Colonic mucosa (tissue), 4 donors: ENCODE measurements at regions not wholly inside any gene's neighbourhood (a gene's known extent, or its start where the extent isn't known, plus 50 kb on each side); places are given as distances from the start of the nearest gene placed in this dataset.
"Not testable (repeated sequence)": the region's sequence is repeated elsewhere in the genome, so short reads cannot be mapped to it uniquely, and the experiment has no call there.

ENCODE experiments used
- DNase-seq: peaks from one replicate; pipeline ENCODE4 v3.0.0-alpha.2; 2020
- H3K27ac ChIP-seq: fragments of 200-600 bp; one replicate; pipeline ENCODE4 v1.8.0; 2021
- H3K27me3 ChIP-seq: fragments of 200-600 bp; one replicate; pipeline ENCODE4 v1.8.0; 2021
- H3K36me3 ChIP-seq: fragments of 200-600 bp; one replicate; pipeline ENCODE4 v1.8.0; 2021
- H3K4me1 ChIP-seq: fragments of 200-600 bp; one replicate; pipeline ENCODE4 v1.8.0; 2021; ENCODE audit warnings: mild to moderate bottlenecking
- H3K4me3 ChIP-seq: fragments of 200-600 bp; one replicate; pipeline ENCODE4 v1.8.0; 2021
- H3K9ac ChIP-seq, 2 donors: one replicate each; pipeline ENCODE4 v1.7.0; 2013; ENCODE audit warnings: control low read depth in 2 of 2, low read depth in 2 of 2, low read length in 2 of 2
- H3K9me3 ChIP-seq: fragments of 200-600 bp; one replicate; pipeline ENCODE4 v1.8.0; 2021
- intact Hi-C: fragments of 100-400 bp; cut with DNase I; formaldehyde crosslinking; loops from one replicate; pipeline ENCODE4 v1.14.1; 2022
- TF ChIP-seq, protein P1 (sequence below): fragments of 200-600 bp; IDR thresholded peaks from one replicate; pipeline ENCODE4 v1.8.0; 2022; ENCODE audit warnings: antibody characterized with exemption, mild to moderate bottlenecking
- donor health status: healthy.
- donor health status: DM: no; HTN: no; CAD: no.
- donor health status: DM: no; HTN: no; CAD: no.

DNA sequence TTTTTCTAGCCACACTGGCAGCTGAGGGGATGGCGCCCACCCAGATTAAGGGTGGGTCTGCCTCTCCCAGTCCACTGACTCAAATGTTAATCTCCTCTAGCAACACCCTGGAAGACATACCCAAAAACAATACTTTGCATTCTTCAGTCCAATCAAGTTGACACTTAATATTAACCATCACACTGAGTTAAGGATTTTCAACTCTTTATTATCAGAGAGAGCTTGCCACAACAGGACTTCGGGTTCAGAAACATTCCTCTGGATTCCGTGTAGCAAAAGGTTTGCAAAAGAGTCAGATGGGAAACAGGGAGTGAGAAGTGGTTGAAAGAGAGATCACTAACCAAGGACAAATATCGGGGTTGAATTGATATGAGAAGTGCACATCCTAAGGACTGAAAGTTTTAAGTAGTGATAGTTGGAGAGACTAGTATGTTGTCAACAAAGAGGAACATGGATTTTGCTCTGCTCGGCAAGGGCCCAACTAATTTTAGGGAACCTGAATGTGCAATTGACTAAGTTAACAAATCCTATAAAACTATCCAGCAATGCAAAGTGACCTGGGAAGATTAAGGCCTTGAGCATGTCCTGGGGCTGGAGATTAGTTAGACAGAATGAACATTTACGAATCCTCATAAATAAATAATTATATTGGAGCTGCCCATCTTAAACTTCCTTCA lies 137.0 kb upstream of the TENT5A start:
- H3K27me3 ChIP-seq, result no peaks in the 10 kb centered on the region
- no peaks in the 10 kb centered on the region for H3K4me1 ChIP-seq
- no peaks in the 10 kb centered on the region for H3K9me3 ChIP-seq
- H3K36me3 ChIP-seq, result no peaks in the 10 kb centered on the region
- TF ChIP-seq, protein P1, sequence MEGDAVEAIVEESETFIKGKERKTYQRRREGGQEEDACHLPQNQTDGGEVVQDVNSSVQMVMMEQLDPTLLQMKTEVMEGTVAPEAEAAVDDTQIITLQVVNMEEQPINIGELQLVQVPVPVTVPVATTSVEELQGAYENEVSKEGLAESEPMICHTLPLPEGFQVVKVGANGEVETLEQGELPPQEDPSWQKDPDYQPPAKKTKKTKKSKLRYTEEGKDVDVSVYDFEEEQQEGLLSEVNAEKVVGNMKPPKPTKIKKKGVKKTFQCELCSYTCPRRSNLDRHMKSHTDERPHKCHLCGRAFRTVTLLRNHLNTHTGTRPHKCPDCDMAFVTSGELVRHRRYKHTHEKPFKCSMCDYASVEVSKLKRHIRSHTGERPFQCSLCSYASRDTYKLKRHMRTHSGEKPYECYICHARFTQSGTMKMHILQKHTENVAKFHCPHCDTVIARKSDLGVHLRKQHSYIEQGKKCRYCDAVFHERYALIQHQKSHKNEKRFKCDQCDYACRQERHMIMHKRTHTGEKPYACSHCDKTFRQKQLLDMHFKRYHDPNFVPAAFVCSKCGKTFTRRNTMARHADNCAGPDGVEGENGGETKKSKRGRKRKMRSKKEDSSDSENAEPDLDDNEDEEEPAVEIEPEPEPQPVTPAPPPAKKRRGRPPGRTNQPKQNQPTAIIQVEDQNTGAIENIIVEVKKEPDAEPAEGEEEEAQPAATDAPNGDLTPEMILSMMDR, result no peak
- DNase-seq, result no peak
- no peak overlapping the region for H3K27ac ChIP-seq
- intact Hi-C loops, result no loop called here
- H3K9ac ChIP-seq, result no peak overlapping the region
- H3K4me3 ChIP-seq, result no peak overlapping the region

DNA sequence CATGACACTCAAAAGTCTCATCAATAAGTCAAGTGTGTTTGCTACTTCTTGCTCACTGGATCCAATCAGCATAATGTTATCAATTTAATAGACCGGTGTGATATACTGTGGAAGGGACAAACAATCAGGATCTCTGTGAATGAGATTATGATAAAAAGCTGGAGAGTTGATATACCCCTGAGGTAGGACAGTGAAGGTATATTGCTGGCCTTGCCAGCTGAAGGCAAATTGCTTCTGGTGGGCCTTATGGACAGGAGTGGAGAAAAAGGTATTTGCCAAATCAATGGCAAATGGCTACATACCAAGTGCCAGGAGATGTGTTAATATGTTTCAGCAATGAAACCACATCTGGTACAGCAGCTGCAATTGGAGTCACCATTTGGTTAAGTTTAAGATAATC lies 134.4 kb upstream of the TENT5A start:
- H3K36me3 ChIP-seq, H3K4me1 ChIP-seq, H3K9ac ChIP-seq, H3K4me3 ChIP-seq, H3K9me3 ChIP-seq, H3K27ac ChIP-seq, H3K27me3 ChIP-seq, DNase-seq, intact Hi-C loops: not testable (repeated sequence)

DNA sequence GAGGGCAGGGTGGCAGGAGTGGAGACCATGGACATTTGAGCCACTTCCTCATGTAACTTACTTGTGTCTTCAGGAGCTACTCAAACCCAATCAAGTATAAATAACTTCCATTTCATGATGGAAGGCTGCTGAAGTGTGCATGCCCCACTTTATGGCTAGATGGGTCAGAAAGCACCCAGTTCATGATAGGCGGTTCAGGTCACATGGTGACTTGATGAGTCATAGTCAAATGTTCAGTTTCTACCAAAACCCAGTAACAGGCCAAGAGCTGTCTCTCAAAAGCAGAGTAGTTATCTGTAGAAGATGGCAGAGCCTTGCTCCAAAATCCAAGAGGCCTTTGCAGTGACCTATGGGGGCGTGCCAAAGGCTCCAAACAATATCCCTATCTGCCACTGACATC lies 133.7 kb upstream of the TENT5A start:
- Histone ChIP-seq H3K4me1 (no peaks in the 10 kb centered on the region), H3K9ac (no peak overlapping the region), H3K36me3 (no peaks in the 10 kb centered on the region), H3K4me3 (no peak overlapping the region), H3K27me3 (no peaks in the 10 kb centered on the region), H3K27ac (no peak overlapping the region), H3K9me3 (no peaks in the 10 kb centered on the region)
- TF ChIP-seq, protein P1, result no peak
- DNase-seq, result no peak
- intact Hi-C loops, result no loop called here

DNA sequence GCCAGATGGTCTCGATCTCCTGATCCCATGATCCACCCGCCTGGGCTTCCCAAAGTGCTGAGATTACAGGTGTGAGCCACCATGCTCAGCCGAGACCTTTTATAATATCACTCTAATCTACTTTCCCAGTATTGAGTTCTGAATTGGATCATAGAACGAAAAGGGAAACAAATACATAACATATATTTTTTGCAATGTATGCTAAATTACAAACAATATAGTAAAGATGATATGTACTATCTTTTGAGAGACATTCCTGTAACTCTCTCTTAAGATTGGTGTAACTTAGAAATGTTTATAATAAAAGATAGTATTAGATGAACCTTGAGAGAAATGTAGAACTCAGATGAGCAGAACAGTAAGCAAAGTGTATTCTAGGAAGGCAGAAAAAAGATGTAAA lies 129.2 kb upstream of the TENT5A start:
- Histone ChIP-seq H3K9ac (no peak overlapping the region), H3K36me3 (no peaks in the 10 kb centered on the region), H3K9me3 (no peaks in the 10 kb centered on the region), H3K27me3 (no peaks in the 10 kb centered on the region), H3K4me3 (no peak overlapping the region), H3K4me1 (no peaks in the 10 kb centered on the region), H3K27ac (no peak overlapping the region)
- DNase-seq, result no peak
- TF ChIP-seq, protein P1, result no peak
- intact Hi-C loops, result no loop called here

DNA sequence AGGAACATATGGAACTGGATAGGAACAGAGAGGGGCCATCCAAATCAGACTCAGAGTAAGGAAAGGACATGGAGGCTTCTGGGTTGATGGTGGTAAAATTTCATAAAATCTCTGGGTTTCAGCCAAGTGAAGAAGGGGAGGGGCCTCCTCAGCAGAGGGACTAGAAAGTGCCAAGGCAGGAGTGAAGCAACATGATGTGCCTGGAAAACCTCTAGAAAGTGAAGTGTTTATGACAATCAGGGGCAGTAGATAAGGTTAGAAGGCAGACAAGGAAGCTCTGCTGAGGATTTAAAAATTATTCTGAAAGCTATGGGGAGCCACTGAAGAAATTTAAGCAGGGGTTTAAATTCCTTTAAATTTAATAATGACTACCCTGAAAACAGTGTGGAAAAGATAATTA lies 126.0 kb upstream of the TENT5A start:
- Histone ChIP-seq H3K9ac (no peak overlapping the region), H3K9me3 (no peaks in the 10 kb centered on the region), H3K27me3 (no peaks in the 10 kb centered on the region), H3K36me3 (no peaks in the 10 kb centered on the region), H3K4me3 (no peak overlapping the region), H3K27ac (no peak overlapping the region), H3K4me1 (no peaks in the 10 kb centered on the region)
- TF ChIP-seq, protein P1, result no peak
- no peak for DNase-seq
- intact Hi-C loops, result no loop called here

DNA sequence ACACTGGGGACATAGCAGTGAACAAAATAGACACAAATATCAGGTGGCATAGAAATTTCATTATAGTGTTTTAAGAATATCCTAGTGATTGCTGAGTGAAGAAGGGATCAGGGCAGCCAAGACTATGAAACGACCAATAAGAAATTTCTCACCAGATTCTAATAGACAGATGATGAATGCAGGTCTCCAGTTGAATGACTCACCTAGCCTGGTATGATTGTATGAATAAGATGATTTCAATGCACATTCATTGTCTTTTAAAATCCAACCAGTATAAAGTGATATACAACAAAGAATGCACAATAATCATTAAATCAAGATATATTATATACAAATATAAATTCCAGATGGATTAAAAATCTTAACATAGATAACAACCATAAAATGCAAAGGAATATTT lies 124.5 kb upstream of the TENT5A start:
- Histone ChIP-seq H3K9ac (no peak overlapping the region), H3K9me3 (no peaks in the 10 kb centered on the region), H3K4me3 (no peak overlapping the region), H3K36me3 (no peaks in the 10 kb centered on the region), H3K27me3 (no peaks in the 10 kb centered on the region), H3K4me1 (no peaks in the 10 kb centered on the region), H3K27ac (no peak overlapping the region)
- intact Hi-C loops, result no loop called here
- TF ChIP-seq, protein P1, result no peak
- no peak for DNase-seq
